Thyroid gland (tissue), 4 donors: ENCODE measurements at regions not wholly inside any gene's neighbourhood (a gene's known extent, or its start where the extent isn't known, plus 50 kb on each side); places are given as distances from the start of the nearest gene placed in this dataset.
"Not testable (repeated sequence)": the region's sequence is repeated elsewhere in the genome, so short reads cannot be mapped to it uniquely, and the experiment has no call there.

ENCODE experiments used
- CTCF ChIP-seq, 6 experiments: fragments of 200-600 bp in 3 of 6; fragments of 450-650 bp in 3 of 6; sonication (generic) in 3 of 6; IDR thresholded peaks; one replicate each; pipeline ENCODE4 v1.5.1; 2016 to 2019; ENCODE audit warnings: antibody characterized with exemption in 6 of 6, mild to moderate bottlenecking in 2 of 6, inconsistent platforms in 1 of 6, moderate library complexity in 1 of 6
- POLR2A ChIP-seq, 2 donors: fragments of 450-650 bp; IDR thresholded peaks; one replicate each; pipeline ENCODE4 v1.6.1; 2017; ENCODE audit warnings: antibody characterized with exemption in 2 of 2, mild to moderate bottlenecking in 2 of 2, moderate library complexity in 1 of 2

GRCh38 chr1:120503284-120503683 lies 88.4 kb downstream of the NBPF8 start:
- TF ChIP-seq CTCF, POLR2A (IDR thresholded peaks at IDR 0.05): not testable (repeated sequence)
